ENCODE measurements at regions not wholly inside any gene's neighbourhood (a gene's known extent, or its start where the extent isn't known, plus 50 kb on each side); places are given as distances from the start of the nearest gene placed in this dataset.

- Mint-ChIP-seq H3K9me3 (peaks cover under 1% of the 10 kb centered on the region), H3K4me1 (no peaks in the 10 kb centered on the region), H3K36me3 (ENCODE audit: low read depth) (no peaks in the 10 kb centered on the region), H3K27me3 (peaks cover 20% of the 10 kb centered on the region), H3K4me3 (no peak overlapping the region), H3K27ac (no peak overlapping the region)
- intact Hi-C loops (cut with micrococcal nuclease) = no loop called here
- DNase-seq = no peak
Observed at GRCh38 chr5:68983959-68984358, 109.9 kb upstream of the SLC30A5 start.

GRCh38 chr5:68991279-68992084, 102.3 kb upstream of the SLC30A5 start:
- H3K27me3 Mint-ChIP-seq = peaks cover 3% of the 10 kb centered on the region
- H3K27ac Mint-ChIP-seq = no peak overlapping the region
- intact Hi-C loops (cut with micrococcal nuclease) = no loop called here
- no peak for DNase-seq
- no peaks in the 10 kb centered on the region for H3K9me3 Mint-ChIP-seq
- no peaks in the 10 kb centered on the region for H3K36me3 Mint-ChIP-seq (ENCODE audit: low read depth)
- H3K4me1 Mint-ChIP-seq = peaks cover 7% of the 10 kb centered on the region
- no peak overlapping the region for H3K4me3 Mint-ChIP-seq

GRCh38 chr5:68994645-68995044, 99.2 kb upstream of the SLC30A5 start:
- Mint-ChIP-seq H3K27me3 (no peaks in the 10 kb centered on the region), H3K27ac (no peak overlapping the region), H3K4me1 (peaks cover 7% of the 10 kb centered on the region), H3K36me3 (ENCODE audit: low read depth) (no peaks in the 10 kb centered on the region), H3K4me3 (no peak overlapping the region), H3K9me3 (no peaks in the 10 kb centered on the region)
- intact Hi-C loops (cut with micrococcal nuclease) = no loop called here
- no peak for DNase-seq

- Mint-ChIP-seq H3K4me1 (peaks cover 7% of the 10 kb centered on the region), H3K4me3 (no peak overlapping the region), H3K27me3 (no peaks in the 10 kb centered on the region), H3K27ac (no peak overlapping the region), H3K36me3 (ENCODE audit: low read depth) (no peaks in the 10 kb centered on the region), H3K9me3 (no peaks in the 10 kb centered on the region)
- DNase-seq = peak; percentile 41
- intact Hi-C loops (cut with micrococcal nuclease) = no loop called here
Observed at GRCh38 chr5:68995845-68996545, 97.8 kb upstream of the SLC30A5 start.

- DNase-seq = no peak
- Mint-ChIP-seq H3K27me3 (peaks cover 3% of the 10 kb centered on the region), H3K36me3 (ENCODE audit: low read depth) (no peaks in the 10 kb centered on the region), H3K9me3 (no peaks in the 10 kb centered on the region), H3K4me3 (no peak overlapping the region), H3K4me1 (peaks cover 7% of the 10 kb centered on the region), H3K27ac (no peak overlapping the region)
- intact Hi-C loops (cut with micrococcal nuclease) = no loop called here
Observed at GRCh38 chr5:68999181-68999580, 94.6 kb upstream of the SLC30A5 start.

- Mint-ChIP-seq H3K36me3 (ENCODE audit: low read depth) (no peaks in the 10 kb centered on the region), H3K27me3 (peaks cover 3% of the 10 kb centered on the region), H3K4me1 (peaks cover 7% of the 10 kb centered on the region), H3K9me3 (no peaks in the 10 kb centered on the region), H3K4me3 (no peak overlapping the region), H3K27ac (no peak overlapping the region)
- no peak for DNase-seq
- intact Hi-C loops (cut with micrococcal nuclease) = no loop called here
Observed at GRCh38 chr5:69000216-69000919, 93.4 kb upstream of the SLC30A5 start.

DNA sequence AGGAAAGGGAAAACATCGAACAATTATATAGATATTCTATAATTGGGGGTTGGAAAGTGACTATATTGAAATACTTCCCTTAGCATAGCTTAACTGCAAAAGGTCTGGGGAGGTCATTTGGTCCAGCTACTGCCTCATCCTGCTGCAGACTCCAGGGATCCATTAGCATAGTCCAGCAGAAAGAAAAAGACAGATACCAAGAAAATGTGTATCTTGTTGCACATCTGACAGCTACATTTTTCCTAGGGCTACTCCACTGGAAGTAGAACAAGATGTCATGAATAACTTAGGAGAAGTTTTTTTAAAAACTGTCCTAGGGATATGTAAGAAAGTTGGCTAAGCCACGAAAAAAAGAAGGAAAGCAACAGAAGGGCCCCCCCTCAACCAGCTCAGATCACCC, 92.9 kb upstream of the SLC30A5 start:
- Mint-ChIP-seq H3K4me1 (peaks cover 1% of the 10 kb centered on the region), H3K4me3 (no peak overlapping the region), H3K27me3 (peaks cover 3% of the 10 kb centered on the region), H3K36me3 (ENCODE audit: low read depth) (no peaks in the 10 kb centered on the region), H3K9me3 (no peaks in the 10 kb centered on the region), H3K27ac (no peak overlapping the region)
- intact Hi-C loops (cut with micrococcal nuclease) = no loop called here
- DNase-seq = no peak

DNA sequence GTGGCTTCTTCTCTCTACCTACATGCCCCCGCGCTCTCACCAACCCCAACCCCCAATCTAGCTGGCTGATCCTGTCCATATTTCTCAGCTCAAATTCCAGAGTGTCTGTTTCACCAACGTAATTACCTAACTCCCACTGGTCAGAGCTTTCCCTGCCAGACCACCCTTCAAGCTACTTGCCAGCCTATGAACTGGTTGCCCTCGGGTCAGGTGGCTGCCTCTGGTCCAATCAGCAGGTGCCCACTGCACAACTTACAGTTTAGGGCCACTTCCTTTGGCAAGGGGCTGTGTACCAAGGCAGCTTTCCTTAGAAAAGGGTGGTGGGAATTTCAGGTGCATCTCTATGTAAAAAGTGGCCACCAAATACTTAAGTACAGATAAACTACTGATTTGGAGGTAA, 92.2 kb upstream of the SLC30A5 start:
- no peaks in the 10 kb centered on the region for H3K4me1 Mint-ChIP-seq
- DNase-seq = no peak
- peaks cover 8% of the 10 kb centered on the region for H3K27me3 Mint-ChIP-seq
- H3K9me3 Mint-ChIP-seq = no peaks in the 10 kb centered on the region
- H3K27ac Mint-ChIP-seq = no peak overlapping the region
- intact Hi-C loops (cut with micrococcal nuclease) = no loop called here
- no peak overlapping the region for H3K4me3 Mint-ChIP-seq
- H3K36me3 Mint-ChIP-seq (ENCODE audit: low read depth) = no peaks in the 10 kb centered on the region

DNA sequence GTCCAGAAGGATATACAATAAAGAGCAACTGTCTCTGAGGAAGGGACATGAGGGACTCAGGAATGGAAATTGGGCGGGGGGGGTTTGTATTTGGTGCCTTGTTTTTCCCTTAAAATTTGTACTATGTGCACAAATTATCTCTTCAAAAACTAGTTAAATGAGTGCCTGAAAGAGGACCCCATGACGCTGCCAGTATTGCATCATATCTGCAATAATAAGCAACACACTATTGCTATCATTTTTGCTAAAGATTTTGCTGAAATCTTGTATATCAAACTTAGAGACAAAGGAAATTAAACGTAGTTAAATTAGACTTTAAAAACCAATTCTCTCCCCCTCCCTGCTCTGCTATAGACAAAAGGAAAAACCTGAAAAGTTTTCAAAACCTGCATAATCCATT, 89.7 kb upstream of the SLC30A5 start:
- intact Hi-C loops (cut with micrococcal nuclease) = no loop called here
- Mint-ChIP-seq H3K27ac (no peak overlapping the region), H3K9me3 (no peaks in the 10 kb centered on the region), H3K36me3 (ENCODE audit: low read depth) (no peaks in the 10 kb centered on the region), H3K27me3 (peaks cover 24% of the 10 kb centered on the region), H3K4me1 (no peaks in the 10 kb centered on the region), H3K4me3 (no peak overlapping the region)
- DNase-seq = no peak

DNA sequence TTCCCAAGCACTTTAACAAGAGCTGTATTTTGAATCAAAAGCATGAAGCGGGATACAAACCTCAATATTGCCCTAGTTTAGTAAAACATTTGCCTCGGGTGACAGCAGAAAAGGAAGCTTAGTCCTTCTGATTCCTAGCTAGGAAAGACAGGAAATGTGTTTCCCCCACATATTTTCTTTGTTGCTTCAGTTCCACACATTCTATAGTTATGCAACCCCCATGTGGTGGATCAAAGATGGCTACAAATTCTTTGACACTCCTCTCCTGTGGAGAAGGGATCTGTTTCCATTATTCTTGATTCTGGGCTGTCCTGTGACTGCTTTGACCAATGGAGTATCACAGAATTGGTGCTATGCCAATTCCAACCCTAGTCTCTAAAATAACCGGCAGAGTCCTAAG, 89.1 kb upstream of the SLC30A5 start:
- H3K27ac Mint-ChIP-seq = no peak overlapping the region
- peaks cover 24% of the 10 kb centered on the region for H3K27me3 Mint-ChIP-seq
- H3K4me1 Mint-ChIP-seq = no peaks in the 10 kb centered on the region
- no peaks in the 10 kb centered on the region for H3K36me3 Mint-ChIP-seq (ENCODE audit: low read depth)
- H3K9me3 Mint-ChIP-seq = no peaks in the 10 kb centered on the region
- no peak for DNase-seq
- intact Hi-C loops (cut with micrococcal nuclease) = no loop called here
- no peak overlapping the region for H3K4me3 Mint-ChIP-seq

GRCh38 chr5:69006030-69006429, 87.8 kb upstream of the SLC30A5 start:
- Mint-ChIP-seq H3K36me3 (ENCODE audit: low read depth) (no peaks in the 10 kb centered on the region), H3K4me3 (no peak overlapping the region), H3K4me1 (no peaks in the 10 kb centered on the region), H3K27me3 (peaks cover 33% of the 10 kb centered on the region), H3K9me3 (no peaks in the 10 kb centered on the region), H3K27ac (no peak overlapping the region)
- intact Hi-C loops (cut with micrococcal nuclease) = loop anchor here (2.0 kb wide), 1 partner anchor 719 kb away; no protein-coding TSS in a partner anchor
- DNase-seq = no peak

DNA sequence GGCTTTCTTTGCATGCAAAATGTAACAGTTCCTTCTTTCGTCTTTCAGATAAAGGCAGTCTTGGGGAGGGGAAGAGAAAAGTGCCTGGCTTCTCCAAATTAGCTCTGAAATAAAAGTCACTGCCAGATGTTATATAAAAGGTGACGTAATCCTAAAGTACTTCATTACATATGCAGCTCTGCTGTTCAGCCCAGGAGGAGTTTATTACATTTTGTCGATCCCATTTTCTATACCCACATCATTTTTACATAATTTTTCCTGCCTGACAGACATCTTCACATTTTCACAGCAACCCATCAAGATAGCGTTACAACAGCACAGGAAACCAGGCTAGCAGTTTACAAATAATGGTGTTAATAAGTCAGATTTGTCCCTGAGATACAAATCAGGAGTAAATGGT, 86.7 kb upstream of the SLC30A5 start:
- no peak overlapping the region for H3K27ac Mint-ChIP-seq
- DNase-seq = no peak
- H3K4me1 Mint-ChIP-seq = no peaks in the 10 kb centered on the region
- no peaks in the 10 kb centered on the region for H3K9me3 Mint-ChIP-seq
- peaks cover 33% of the 10 kb centered on the region for H3K27me3 Mint-ChIP-seq
- no peaks in the 10 kb centered on the region for H3K36me3 Mint-ChIP-seq (ENCODE audit: low read depth)
- intact Hi-C loops (cut with micrococcal nuclease) = loop anchor here (2.0 kb wide), 1 partner anchor 720 kb away; no protein-coding TSS in a partner anchor
- no peak overlapping the region for H3K4me3 Mint-ChIP-seq

GRCh38 chr5:69007726-69008368, 86.0 kb upstream of the SLC30A5 start:
- intact Hi-C loops (cut with micrococcal nuclease) = loop anchor here (2.0 kb wide), 1 partner anchor 721 kb away; no protein-coding TSS in a partner anchor
- Mint-ChIP-seq H3K4me3 (no peak overlapping the region), H3K9me3 (no peaks in the 10 kb centered on the region), H3K36me3 (ENCODE audit: low read depth) (no peaks in the 10 kb centered on the region), H3K27me3 (peaks cover 32% of the 10 kb centered on the region), H3K27ac (no peak overlapping the region), H3K4me1 (no peaks in the 10 kb centered on the region)
- peak; percentile 92 for DNase-seq

DNA sequence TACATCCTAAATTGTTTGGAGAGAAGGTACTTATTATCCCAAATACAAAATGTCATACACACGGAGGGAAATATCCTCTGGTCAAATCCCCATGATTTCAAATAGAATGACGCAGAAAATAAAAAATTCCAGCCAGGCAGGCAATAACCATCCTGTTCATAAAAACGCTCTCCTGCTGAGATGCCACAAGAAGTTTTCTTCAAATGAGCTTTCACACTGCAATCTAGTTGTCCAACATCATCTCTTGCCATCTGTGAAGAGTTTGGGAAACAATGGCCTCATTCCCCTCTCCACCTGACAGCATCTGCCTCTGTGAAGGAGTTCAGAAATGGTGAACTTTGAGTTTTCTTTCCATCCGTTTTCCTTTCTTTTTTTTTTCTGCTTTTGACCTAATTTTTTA, 83.3 kb upstream of the SLC30A5 start:
- DNase-seq = no peak
- Mint-ChIP-seq H3K9me3 (peaks cover 7% of the 10 kb centered on the region), H3K4me1 (no peaks in the 10 kb centered on the region), H3K27ac (no peak overlapping the region), H3K36me3 (ENCODE audit: low read depth) (no peaks in the 10 kb centered on the region), H3K27me3 (peaks cover 37% of the 10 kb centered on the region), H3K4me3 (no peak overlapping the region)
- intact Hi-C loops (cut with micrococcal nuclease) = no loop called here
